GM18951 (cell line): ENCODE measurements at regions not wholly inside any gene's neighbourhood (a gene's known extent, or its start where the extent isn't known, plus 50 kb on each side); places are given as distances from the start of the nearest gene placed in this dataset.
"Not testable (repeated sequence)": the region's sequence is repeated elsewhere in the genome, so short reads cannot be mapped to it uniquely, and the experiment has no call there.

ENCODE experiments used
- POLR2A ChIP-seq: IDR thresholded peaks from 4 replicates; pipeline ENCODE4 v1.6.1; 2011; ENCODE audit warnings: mild to moderate bottlenecking; ENCODE audit not compliant: insufficient read length, insufficient read depth; ENCODE audit errors: extremely low read depth
- in situ Hi-C: fragments of 300-500 bp; cut with MboI; formaldehyde crosslinking; loops from one replicate; pipeline ENCODE4 v1.12.0; 2022; ENCODE audit warnings: low sequenced_read_pairs, mixed read lengths, inconsistent platforms; ENCODE audit not compliant: unreplicated experiment

DNA sequence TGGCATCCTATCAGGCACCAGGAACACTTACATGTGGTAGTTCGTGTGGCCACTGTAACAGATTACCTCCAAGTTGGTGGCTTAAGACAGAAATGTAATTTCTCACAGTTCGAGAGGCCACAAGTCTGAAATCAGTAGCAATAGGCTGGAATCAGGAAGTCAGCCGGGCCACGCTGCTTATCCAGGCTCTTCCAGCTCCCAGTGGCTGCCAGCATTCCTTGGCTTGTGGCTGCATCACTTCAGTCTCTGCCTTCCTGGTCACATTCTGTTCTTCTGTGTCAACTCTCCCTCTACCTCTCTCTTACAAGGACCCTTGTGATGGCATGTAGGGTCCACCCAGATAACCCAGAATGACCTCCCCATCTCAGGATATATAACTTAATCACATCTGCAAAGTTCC lies 78.7 kb upstream of the MSX2 start:
- in situ Hi-C loops = no loop called here
- no peak for TF ChIP-seq POLR2A

DNA sequence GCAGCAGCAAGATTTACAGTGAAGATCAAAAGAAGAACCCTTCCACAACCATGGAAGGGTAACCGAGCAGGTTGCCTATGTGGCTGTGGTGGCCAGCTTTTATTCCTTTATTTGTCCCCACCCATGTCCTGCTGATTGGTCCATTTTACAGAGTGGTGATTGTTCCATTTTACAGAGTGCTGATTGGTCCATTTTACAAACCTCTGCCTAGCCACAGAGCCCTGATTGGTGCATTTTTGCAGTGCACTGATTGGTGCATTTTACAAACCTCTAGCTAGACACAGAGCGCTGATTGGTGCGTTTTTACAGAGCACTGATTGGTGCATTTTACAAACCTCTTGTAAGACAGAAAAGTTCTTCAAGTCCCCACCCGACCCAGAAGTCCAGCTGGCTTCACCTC lies 75.8 kb upstream of the MSX2 start:
- in situ Hi-C loops = not testable (repeated sequence)

GRCh38 chr5:174649391-174649790 lies 75.0 kb upstream of the MSX2 start:
- in situ Hi-C loops = no loop called here
- TF ChIP-seq POLR2A = no peak

DNA sequence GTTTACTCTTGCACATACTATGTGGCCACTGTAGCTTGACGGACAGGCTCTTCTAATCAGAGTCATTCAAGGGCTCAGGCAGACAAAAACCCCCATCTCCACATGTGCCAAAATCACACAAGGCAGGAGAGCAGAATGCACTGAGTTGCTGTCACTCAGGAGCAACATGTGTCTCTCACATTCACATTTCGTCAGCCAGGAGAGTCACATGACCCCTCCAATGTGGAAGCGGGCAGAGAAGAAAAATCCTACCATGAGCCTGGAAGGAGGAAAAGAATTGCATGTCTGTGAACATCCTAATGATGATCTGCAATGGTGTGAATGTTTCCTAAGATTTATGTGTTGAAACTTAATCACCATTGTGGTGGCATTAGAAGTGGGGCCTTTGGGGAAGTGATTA lies 69.9 kb upstream of the MSX2 start:
- TF ChIP-seq POLR2A = no peak
- in situ Hi-C loops = no loop called here

DNA sequence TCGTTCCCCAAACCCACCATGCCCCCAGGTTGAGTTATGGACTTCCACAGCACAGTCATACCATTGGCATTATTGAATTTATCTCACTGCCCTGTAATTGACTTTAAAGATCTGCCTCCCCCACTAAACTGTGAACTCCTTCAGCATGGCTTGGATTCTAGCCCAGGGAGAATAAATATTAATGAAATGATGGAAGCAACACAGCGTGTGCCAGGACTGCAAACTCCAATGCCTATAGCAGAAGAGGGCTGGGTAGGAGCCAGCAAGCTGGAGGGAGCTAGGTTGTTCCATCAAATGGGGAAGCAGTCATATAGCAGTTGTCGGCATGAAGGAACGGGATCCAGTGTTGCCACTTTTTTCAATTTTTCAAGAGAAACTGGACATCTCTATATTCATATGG lies 69.0 kb upstream of the MSX2 start:
- no peak for TF ChIP-seq POLR2A
- in situ Hi-C loops = no loop called here

- in situ Hi-C loops = no loop called here
- TF ChIP-seq POLR2A = no peak
Measured at GRCh38 chr5:174664180-174664850, 60.1 kb upstream of the MSX2 start.

DNA sequence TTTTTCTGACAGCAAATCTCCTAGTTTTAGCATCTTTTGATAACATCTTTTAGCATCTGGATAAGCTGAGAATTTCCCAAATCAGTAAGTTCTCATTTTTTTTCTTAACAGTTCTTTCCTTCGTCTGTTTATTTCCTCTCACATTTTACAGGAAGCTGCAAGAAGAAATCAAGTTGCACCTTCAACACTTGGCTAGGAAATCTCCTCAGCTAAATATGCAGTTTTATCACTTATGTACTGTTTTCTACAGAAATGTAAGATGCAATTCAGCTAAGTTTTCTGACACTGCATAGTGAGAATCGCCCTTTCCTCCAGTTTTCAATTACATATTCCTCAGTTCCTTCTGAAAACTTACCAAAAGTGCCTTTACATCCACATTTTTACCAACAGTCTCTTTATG lies 59.0 kb upstream of the MSX2 start:
- no peak for TF ChIP-seq POLR2A
- in situ Hi-C loops = no loop called here

DNA sequence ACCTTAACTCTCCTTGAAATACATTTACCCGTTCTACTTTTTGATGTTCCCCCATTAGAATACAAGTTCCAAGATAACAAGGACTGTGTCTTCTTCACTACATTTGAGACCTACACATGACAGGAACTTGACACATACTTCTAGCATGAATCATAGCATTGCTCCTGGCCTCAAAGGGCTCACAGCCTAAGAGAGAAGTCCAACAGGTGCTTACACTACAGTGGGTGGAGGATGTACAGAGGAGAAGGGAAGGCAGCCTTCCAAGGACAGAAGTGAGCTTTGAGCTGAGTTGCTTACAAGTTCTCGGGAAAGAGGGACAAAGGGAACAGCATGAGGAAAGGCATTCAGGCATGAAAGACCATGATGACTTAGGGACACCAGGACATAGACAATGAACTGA lies 56.9 kb upstream of the MSX2 start:
- in situ Hi-C loops = no loop called here
- TF ChIP-seq POLR2A = no peak

DNA sequence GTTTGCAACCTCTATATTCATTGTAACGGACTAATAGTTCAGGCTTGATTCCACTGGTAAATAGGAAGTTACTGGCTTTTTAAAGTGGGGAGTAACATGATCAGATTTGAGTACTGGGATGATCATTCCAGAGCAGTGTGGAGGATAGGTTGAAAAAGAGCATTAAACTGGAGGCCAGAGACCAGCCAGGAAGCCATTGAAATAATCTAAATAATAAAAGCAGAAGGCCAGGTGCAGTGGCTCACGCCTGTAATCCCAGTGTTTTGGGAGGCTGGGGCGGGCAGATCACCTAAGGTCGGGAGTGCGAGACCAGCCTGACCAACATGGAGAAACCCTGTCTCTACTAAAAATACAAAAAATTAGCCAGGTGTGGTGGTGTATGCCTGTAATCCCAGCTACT lies 56.0 kb upstream of the MSX2 start:
- no peak for TF ChIP-seq POLR2A
- in situ Hi-C loops = no loop called here
